Stimulated activated CD8-positive, alpha-beta memory T cell treated with anti-CD3 and anti-CD28 coated beads, Interleukin-7, amount 100 ng/mL, for 4 hours (primary cell): ENCODE measurements at regions not wholly inside any gene's neighbourhood (a gene's known extent, or its start where the extent isn't known, plus 50 kb on each side); places are given as distances from the start of the nearest gene placed in this dataset.

Experiments
- DNase-seq, 2 donors: peaks; one replicate each; pipeline ENCODE4 v3.0.0-alpha.2; 2020; ENCODE audit warnings: low read depth in 2 of 2

- no peak for DNase-seq
Measured at GRCh38 chr18:40063488-40063887, 1891.5 kb upstream of the PIK3C3 start.

- no peak for DNase-seq
Measured at GRCh38 chr18:40061086-40061485, 1893.9 kb upstream of the PIK3C3 start.

- no peak for DNase-seq
Measured at GRCh38 chr18:40060562-40060961, 1894.5 kb upstream of the PIK3C3 start.

- DNase-seq = no peak
Measured at GRCh38 chr18:40058811-40059570, 1896.0 kb upstream of the PIK3C3 start.

GRCh38 chr18:40056079-40056692, 1898.8 kb upstream of the PIK3C3 start:
- no peak for DNase-seq

GRCh38 chr18:40055262-40055661, 1899.8 kb upstream of the PIK3C3 start:
- no peak for DNase-seq

- no peak for DNase-seq
Measured at GRCh38 chr18:40049716-40050115, 1905.3 kb upstream of the PIK3C3 start.

GRCh38 chr18:40048886-40049650, 1906.0 kb upstream of the PIK3C3 start:
- no peak for DNase-seq

- no peak for DNase-seq
Measured at GRCh38 chr18:40048253-40048652, 1906.8 kb upstream of the PIK3C3 start.

- DNase-seq = no peak
Measured at GRCh38 chr18:40046596-40046995, 1908.4 kb upstream of the PIK3C3 start.

GRCh38 chr18:40041951-40042350, 1913.1 kb upstream of the PIK3C3 start:
- no peak for DNase-seq

GRCh38 chr18:40040574-40040973, 1914.5 kb upstream of the PIK3C3 start:
- no peak for DNase-seq

GRCh38 chr18:40037356-40037755, 1917.7 kb upstream of the PIK3C3 start:
- no peak for DNase-seq

GRCh38 chr18:40036861-40037260, 1918.2 kb upstream of the PIK3C3 start:
- DNase-seq = no peak

- DNase-seq = no peak
Measured at GRCh38 chr18:40035966-40036365, 1919.1 kb upstream of the PIK3C3 start.

GRCh38 chr18:40032076-40032475, 1923.0 kb upstream of the PIK3C3 start:
- no peak for DNase-seq

- DNase-seq = no peak
Measured at GRCh38 chr18:40031435-40031834, 1923.6 kb upstream of the PIK3C3 start.

- DNase-seq = no peak
Measured at GRCh38 chr18:40019797-40020392, 1935.1 kb upstream of the PIK3C3 start.

GRCh38 chr18:40018266-40018665, 1936.8 kb upstream of the PIK3C3 start:
- DNase-seq = no peak

GRCh38 chr18:40017021-40017420, 1938.0 kb upstream of the PIK3C3 start:
- no peak for DNase-seq

GRCh38 chr18:40016405-40016804, 1938.6 kb upstream of the PIK3C3 start:
- no peak for DNase-seq

- no peak for DNase-seq
Measured at GRCh38 chr18:40013001-40013609, 1941.9 kb upstream of the PIK3C3 start.
